Tibial nerve (tissue), 4 donors: ENCODE measurements at regions not wholly inside any gene's neighbourhood (a gene's known extent, or its start where the extent isn't known, plus 50 kb on each side); places are given as distances from the start of the nearest gene placed in this dataset.

Experiments used
- DNase-seq, 2 donors: peaks; one replicate each; pipeline ENCODE4 v3.0.0-alpha.2; 2019; ENCODE audit warnings: low spot score in 2 of 2
- H3K27ac ChIP-seq, 4 donors: fragments of 200-600 bp; sonication (generic) in 3 of 4; one replicate each; pipeline ENCODE4 v1.5.1; 2017 to 2019; ENCODE audit warnings: mild to moderate bottlenecking in 1 of 4
- H3K27me3 ChIP-seq, 2 donors: fragments of 200-600 bp; sonication (generic) in 1 of 2; one replicate each; pipeline versions ENCODE4 v1.5.1 to v1.6.0; 2017 to 2019
- H3K36me3 ChIP-seq, 3 donors: fragments of 200-600 bp; sonication (generic); one replicate each; pipeline ENCODE4 v1.5.1; 2018 to 2019
- H3K4me1 ChIP-seq, 4 donors: fragments of 200-600 bp; sonication (generic) in 3 of 4; one replicate each; pipeline ENCODE4 v1.5.1; 2017 to 2019
- H3K4me3 ChIP-seq, 4 donors: fragments of 200-600 bp; sonication (generic) in 3 of 4; one replicate each; pipeline ENCODE4 v1.5.1; 2017 to 2019; ENCODE audit warnings: mild to moderate bottlenecking in 1 of 4, moderate library complexity in 1 of 4
- H3K9me3 ChIP-seq, 4 donors: fragments of 200-600 bp; sonication (generic) in 3 of 4; one replicate each; pipeline ENCODE4 v1.5.1; 2017 to 2019
- CTCF ChIP-seq, 5 experiments: fragments of 200-600 bp in 3 of 5; fragments of 450-650 bp in 2 of 5; sonication (generic) in 3 of 5; IDR thresholded peaks; one replicate each; pipeline ENCODE4 v1.5.1; 2016 to 2019; ENCODE audit warnings: antibody characterized with exemption in 5 of 5, mild to moderate bottlenecking in 3 of 5, moderate library complexity in 2 of 5
- EP300 ChIP-seq, 2 donors: sonication (generic); formaldehyde crosslinking; IDR thresholded peaks; one replicate each; pipeline ENCODE4 v1.6.1; 2017; ENCODE audit warnings: antibody characterized with exemption in 2 of 2, mild to moderate bottlenecking in 1 of 2
- POLR2A ChIP-seq, 2 donors: fragments of 450-650 bp; IDR thresholded peaks; one replicate each; pipeline ENCODE4 v1.6.1; 2017; ENCODE audit warnings: antibody characterized with exemption in 2 of 2, mild to moderate bottlenecking in 2 of 2, moderate library complexity in 2 of 2
- WGBS, 2 donors: methylation state at CpG; one replicate each; pipeline ENCODE4 v1.1.5; 2018; 5-methylcytosine and 5-hydroxymethylcytosine counted together

- H3K4me3 ChIP-seq = no peak overlapping the region
- no peaks in the 10 kb centered on the region for H3K36me3 ChIP-seq
- WGBS, 2 donors = 54 to 59% methylated on average over 4 of the region's 4 CpGs
- TF ChIP-seq EP300 (IDR thresholded peaks at IDR 0.05) (no peak), CTCF (IDR thresholded peaks at IDR 0.05) (no peak), POLR2A (IDR thresholded peaks at IDR 0.05) (no peak)
- no peaks in the 10 kb centered on the region for H3K27me3 ChIP-seq
- no peaks in the 10 kb centered on the region for H3K4me1 ChIP-seq
- no peak for DNase-seq
- no peak overlapping the region for H3K27ac ChIP-seq
- H3K9me3 ChIP-seq = no peaks in the 10 kb centered on the region
Measured at GRCh38 chr6:155894262-155894661, 438.6 kb upstream of the NOX3 start.

- H3K4me3 ChIP-seq = no peak overlapping the region
- TF ChIP-seq CTCF (IDR thresholded peaks at IDR 0.05) (no peak), EP300 (IDR thresholded peaks at IDR 0.05) (no peak), POLR2A (IDR thresholded peaks at IDR 0.05) (no peak)
- no peak for DNase-seq
- H3K9me3 ChIP-seq = no peaks in the 10 kb centered on the region
- H3K27me3 ChIP-seq = no peaks in the 10 kb centered on the region
- no peaks in the 10 kb centered on the region for H3K4me1 ChIP-seq
- no peak overlapping the region for H3K27ac ChIP-seq
- H3K36me3 ChIP-seq = no peaks in the 10 kb centered on the region
- 75 to 88% methylated on average over 2 of the region's 2 CpGs for WGBS, 2 donors
Measured at GRCh38 chr6:155890409-155890808, 434.8 kb upstream of the NOX3 start.

GRCh38 chr6:155889410-155889809 lies 433.8 kb upstream of the NOX3 start:
- Histone ChIP-seq H3K27ac (no peak overlapping the region), H3K4me1 (peaks cover 0 to under 1% (median 0%) of the 10 kb centered on the region in 4 donors), H3K27me3 (no peaks in the 10 kb centered on the region), H3K36me3 (no peaks in the 10 kb centered on the region), H3K4me3 (no peak overlapping the region), H3K9me3 (no peaks in the 10 kb centered on the region)
- no peak for DNase-seq
- no peak for TF ChIP-seq EP300 (IDR thresholded peaks at IDR 0.05)
- TF ChIP-seq POLR2A (IDR thresholded peaks at IDR 0.05) = no peak
- TF ChIP-seq CTCF (IDR thresholded peaks at IDR 0.05) = no peak
- 40 to 45% methylated on average over 3 of the region's 3 CpGs for WGBS, 2 donors

- Histone ChIP-seq H3K9me3 (no peaks in the 10 kb centered on the region), H3K36me3 (no peaks in the 10 kb centered on the region), H3K27ac (peak overlapping the region in 1 of 4 donors; percentile 20), H3K27me3 (no peaks in the 10 kb centered on the region), H3K4me3 (no peak overlapping the region), H3K4me1 (peaks cover 0 to 19% (median 5%) of the 10 kb centered on the region in 4 donors)
- 68 to 76% methylated on average over 4 of the region's 4 CpGs for WGBS, 2 donors
- TF ChIP-seq CTCF (IDR thresholded peaks at IDR 0.05) (no peak), POLR2A (IDR thresholded peaks at IDR 0.05) (no peak), EP300 (IDR thresholded peaks at IDR 0.05) (no peak)
- no peak for DNase-seq
Measured at GRCh38 chr6:155887421-155887820, 431.8 kb upstream of the NOX3 start.

- H3K27ac ChIP-seq = peak overlapping the region in 2 of 4 donors; percentile 55 to 57
Measured at GRCh38 chr6:155883741-155884140, 428.1 kb upstream of the NOX3 start.

More at GRCh38 chr6:155883741-155884140, 428.1 kb upstream of the NOX3 start:
- Histone ChIP-seq H3K27me3 (no peaks in the 10 kb centered on the region), H3K4me1 (peaks cover 0 to 35% (median 8%) of the 10 kb centered on the region in 4 donors), H3K36me3 (no peaks in the 10 kb centered on the region), H3K9me3 (no peaks in the 10 kb centered on the region), H3K4me3 (no peak overlapping the region)
- TF ChIP-seq EP300 (IDR thresholded peaks at IDR 0.05) (peak in 1 of 2 donors; percentile 19), POLR2A (IDR thresholded peaks at IDR 0.05) (no peak), CTCF (IDR thresholded peaks at IDR 0.05) (no peak)
- DNase-seq = no peak
- WGBS, 2 donors = 33 to 40% methylated on average over 3 of the region's 3 CpGs
